GM12865 (cell line): ENCODE measurements at regions not wholly inside any gene's neighbourhood (a gene's known extent, or its start where the extent isn't known, plus 50 kb on each side); places are given as distances from the start of the nearest gene placed in this dataset.

Source experiments
- DNase-seq: peaks from one replicate; pipeline ENCODE4 v3.0.0; 2010; ENCODE audit warnings: low read depth
- H3K4me3 ChIP-seq: 2 replicates; pipeline ENCODE4 v1.5.1; 2011; ENCODE audit warnings: mild to moderate bottlenecking, low read depth, low read length, control low read depth
- TF ChIP-seq, protein P1 (sequence below): IDR thresholded peaks from 2 replicates; pipeline ENCODE4 v1.5.1; 2011; ENCODE audit warnings: low read length, control low read depth, low read depth, inconsistent platforms; ENCODE audit not compliant: insufficient read depth; ENCODE audit errors: missing control alignments

DNA sequence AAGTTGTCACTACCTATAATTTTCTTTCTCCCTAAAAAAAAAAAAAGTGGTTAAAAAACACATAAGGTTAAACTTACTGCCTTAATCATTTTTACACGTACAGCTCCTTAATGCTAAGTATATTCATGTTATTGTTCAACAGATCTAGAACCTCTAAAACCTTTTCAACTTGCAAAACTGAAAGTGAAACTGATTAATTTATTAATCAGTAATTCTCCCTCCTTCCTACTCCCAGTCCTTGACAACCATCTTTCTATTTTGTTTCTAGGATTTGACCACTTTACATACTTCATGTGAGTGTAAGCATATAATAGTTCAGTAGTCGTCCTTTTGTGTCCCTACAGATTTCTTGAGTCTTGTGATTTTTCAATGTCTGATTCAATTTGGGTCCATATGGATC lies 251.4 kb upstream of the KIF2B start:
- TF ChIP-seq, protein P1, sequence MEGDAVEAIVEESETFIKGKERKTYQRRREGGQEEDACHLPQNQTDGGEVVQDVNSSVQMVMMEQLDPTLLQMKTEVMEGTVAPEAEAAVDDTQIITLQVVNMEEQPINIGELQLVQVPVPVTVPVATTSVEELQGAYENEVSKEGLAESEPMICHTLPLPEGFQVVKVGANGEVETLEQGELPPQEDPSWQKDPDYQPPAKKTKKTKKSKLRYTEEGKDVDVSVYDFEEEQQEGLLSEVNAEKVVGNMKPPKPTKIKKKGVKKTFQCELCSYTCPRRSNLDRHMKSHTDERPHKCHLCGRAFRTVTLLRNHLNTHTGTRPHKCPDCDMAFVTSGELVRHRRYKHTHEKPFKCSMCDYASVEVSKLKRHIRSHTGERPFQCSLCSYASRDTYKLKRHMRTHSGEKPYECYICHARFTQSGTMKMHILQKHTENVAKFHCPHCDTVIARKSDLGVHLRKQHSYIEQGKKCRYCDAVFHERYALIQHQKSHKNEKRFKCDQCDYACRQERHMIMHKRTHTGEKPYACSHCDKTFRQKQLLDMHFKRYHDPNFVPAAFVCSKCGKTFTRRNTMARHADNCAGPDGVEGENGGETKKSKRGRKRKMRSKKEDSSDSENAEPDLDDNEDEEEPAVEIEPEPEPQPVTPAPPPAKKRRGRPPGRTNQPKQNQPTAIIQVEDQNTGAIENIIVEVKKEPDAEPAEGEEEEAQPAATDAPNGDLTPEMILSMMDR, result no peak
- DNase-seq, result no peak
- H3K4me3 ChIP-seq, result no peak overlapping the region

DNA sequence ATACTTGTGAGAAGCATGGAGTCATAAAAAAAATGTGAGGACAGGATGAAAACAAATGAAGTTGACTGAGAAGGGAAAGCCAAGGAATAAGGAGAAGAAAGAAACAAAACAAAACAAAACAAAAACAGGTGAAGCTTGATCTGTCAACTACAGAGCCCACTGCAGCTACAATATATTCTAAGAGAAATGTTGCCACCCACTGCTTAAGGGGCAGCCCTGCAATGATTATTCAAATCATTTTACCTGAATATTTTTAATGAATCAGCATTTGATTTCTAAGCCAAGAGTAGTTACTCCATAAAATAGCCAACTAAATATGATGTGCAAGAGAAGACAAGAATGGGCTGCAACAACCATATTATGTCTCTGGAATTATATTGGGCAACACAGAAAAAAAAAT lies 252.0 kb upstream of the KIF2B start:
- H3K4me3 ChIP-seq, result no peak overlapping the region
- DNase-seq, result no peak
- TF ChIP-seq, protein P1, result no peak

DNA sequence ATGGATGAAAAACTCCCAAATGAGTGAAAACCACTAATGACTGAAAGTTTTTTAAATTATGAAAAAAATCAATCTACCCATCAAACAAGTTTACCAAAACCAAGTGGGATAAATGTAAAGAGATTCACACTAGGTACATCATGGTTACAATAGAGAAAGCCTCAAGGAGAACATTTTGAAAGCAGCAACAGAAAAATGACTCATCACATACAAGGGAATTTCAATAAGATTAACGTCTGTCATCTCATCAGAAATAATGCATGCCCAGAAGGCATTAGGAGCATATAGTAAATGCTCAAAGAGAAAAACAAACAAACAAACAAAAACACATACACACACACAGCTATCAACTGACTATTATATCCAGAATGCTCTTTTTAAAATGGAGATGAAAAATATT lies 261.8 kb upstream of the KIF2B start:
- no peak overlapping the region for H3K4me3 ChIP-seq
- TF ChIP-seq, protein P1, result no peak
- DNase-seq, result no peak

GRCh38 chr17:53548252-53548651 lies 274.5 kb upstream of the KIF2B start:
- DNase-seq, result no peak
- H3K4me3 ChIP-seq, result no peak overlapping the region
- TF ChIP-seq, protein P1, result no peak

- DNase-seq, result no peak
- TF ChIP-seq, protein P1, result no peak
- no peak overlapping the region for H3K4me3 ChIP-seq
Measured at GRCh38 chr17:53543472-53543871, 279.3 kb upstream of the KIF2B start.

DNA sequence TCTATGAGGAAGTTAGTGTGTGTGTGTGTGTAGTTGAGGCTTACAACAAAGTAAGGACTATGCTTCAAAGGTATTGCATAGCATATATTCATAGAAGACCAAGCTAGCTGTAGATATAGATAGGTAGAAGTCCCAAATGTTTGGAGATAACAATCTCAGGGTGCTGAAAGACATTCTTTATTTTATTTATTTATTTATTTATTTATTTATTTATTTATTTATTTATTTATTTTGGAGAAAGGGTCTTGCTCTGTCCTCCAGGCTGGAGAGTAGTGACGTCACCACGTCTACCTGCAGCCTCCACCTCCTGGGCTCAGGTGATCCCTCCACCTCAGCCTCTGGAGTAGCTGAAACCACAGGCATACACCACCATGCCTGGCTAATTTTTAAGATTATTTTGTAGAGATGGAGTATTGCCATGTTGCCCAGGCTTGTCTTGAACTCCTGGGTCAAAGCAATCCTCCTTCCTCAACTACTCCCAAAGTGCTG lies 284.6 kb upstream of the KIF2B start:
- no peak overlapping the region for H3K4me3 ChIP-seq
- DNase-seq, result no peak
- TF ChIP-seq, protein P1, result no peak

DNA sequence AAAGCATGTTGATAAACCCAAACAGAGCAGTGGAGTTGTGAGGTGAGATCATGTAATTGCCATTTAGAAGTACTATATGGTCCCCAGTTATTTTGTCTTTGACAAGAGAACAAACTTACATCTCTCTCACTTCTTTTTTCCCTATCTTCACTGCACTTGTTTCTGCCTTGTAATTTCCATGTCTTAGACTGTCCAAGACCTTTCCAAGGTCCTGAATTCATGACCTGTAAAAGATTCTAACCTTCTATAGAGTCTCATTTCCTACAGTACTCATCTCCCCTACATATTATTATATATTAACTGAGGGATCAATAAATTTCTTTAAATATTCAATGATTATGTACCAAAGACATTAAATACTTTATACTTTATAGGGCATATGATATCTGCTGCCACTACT lies 295.3 kb upstream of the KIF2B start:
- TF ChIP-seq, protein P1, result no peak
- no peak overlapping the region for H3K4me3 ChIP-seq
- DNase-seq, result no peak
